ENCODE measurements at regions not wholly inside any gene's neighbourhood (a gene's known extent, or its start where the extent isn't known, plus 50 kb on each side); places are given as distances from the start of the nearest gene placed in this dataset.

GRCh38 chr3:90241481-90241880 is 1134.1 kb downstream of the EPHA3 start:
- Mint-ChIP-seq H3K27ac (no peak overlapping the region), H3K36me3 (peaks cover 3% of the 10 kb centered on the region), H3K4me1 (no peaks in the 10 kb centered on the region), H3K4me3 (no peak overlapping the region), H3K9me3 (peaks cover 2 to 9% (median 4%) of the 10 kb centered on the region in 3 donors), H3K27me3 (no peaks in the 10 kb centered on the region)

DNA sequence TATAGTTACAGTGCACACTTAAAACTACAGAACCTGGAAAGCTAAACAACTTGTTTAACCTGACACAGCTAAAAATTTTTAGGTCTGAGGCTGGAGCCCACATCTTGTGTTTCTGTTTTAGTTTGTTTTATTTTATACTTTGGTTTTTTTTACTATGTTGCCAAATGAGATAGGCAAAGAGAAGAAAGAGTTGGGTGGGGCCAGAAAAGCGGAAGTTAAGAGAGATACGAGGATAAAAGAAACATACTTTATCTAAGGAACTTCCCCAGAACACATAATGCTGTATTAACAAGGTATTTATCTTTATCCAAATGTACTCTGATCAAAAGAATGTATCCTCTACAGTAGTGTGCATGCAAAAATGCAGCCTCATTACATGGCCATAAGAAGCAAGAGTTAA is 1145.7 kb downstream of the EPHA3 start:
- H3K4me1 Mint-ChIP-seq, result no peaks in the 10 kb centered on the region
- H3K4me3 Mint-ChIP-seq, result no peak overlapping the region
- no peaks in the 10 kb centered on the region for H3K36me3 Mint-ChIP-seq
- H3K27me3 Mint-ChIP-seq, result no peaks in the 10 kb centered on the region
- peaks cover 0 to 3% (median 3%) of the 10 kb centered on the region in 3 donors for H3K9me3 Mint-ChIP-seq
- no peak overlapping the region for H3K27ac Mint-ChIP-seq

DNA sequence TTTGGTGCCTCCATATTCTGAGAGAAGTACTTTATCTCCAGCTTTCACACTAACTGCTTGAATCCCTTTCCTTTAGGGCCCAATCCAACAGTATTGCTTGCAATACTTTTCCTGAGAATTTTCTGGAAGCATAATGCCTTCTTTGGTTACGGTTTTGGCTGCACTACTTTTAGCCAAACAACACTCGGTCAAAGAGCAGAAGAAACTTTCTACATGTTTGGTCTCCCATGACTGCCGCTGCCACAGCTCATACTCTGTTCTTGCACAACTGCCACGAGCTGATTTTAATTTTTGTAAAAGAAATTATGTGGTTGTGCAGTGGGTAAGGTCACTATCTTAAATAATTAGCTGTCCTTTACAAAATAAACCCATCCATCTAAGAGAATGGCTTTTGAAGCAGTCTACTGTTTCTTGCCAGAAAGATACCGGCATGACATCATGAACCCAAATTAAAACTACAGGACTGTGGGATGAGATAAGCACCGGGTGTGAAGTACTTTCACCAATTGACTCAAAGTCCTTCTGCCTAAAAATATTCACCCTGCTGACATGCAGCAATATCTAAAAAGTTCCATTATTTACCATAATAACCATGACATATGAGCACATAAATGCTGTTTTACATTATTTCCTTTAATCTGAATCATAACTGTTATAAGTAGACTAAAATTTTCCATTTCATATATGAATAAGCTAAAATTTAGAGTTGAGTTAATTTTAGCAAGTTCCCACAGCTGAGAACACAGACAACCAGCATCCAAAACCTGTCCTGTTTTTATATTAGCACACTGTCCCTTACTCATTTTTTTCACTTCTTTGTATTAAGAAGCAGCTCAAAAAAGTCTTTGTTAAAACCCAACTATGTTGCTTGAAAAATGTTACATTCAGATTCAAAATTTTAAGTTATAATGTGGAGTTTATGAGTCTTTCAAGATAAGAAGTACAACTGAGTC is 1154.3 kb downstream of the EPHA3 start:
- H3K4me3 Mint-ChIP-seq, result no peak overlapping the region
- H3K9me3 Mint-ChIP-seq, result peaks cover 11 to 16% (median 14%) of the 10 kb centered on the region in 3 donors
- no peaks in the 10 kb centered on the region for H3K27me3 Mint-ChIP-seq
- H3K27ac Mint-ChIP-seq, result no peak overlapping the region
- no peaks in the 10 kb centered on the region for H3K4me1 Mint-ChIP-seq
- H3K36me3 Mint-ChIP-seq, result no peaks in the 10 kb centered on the region

Data from IgD-negative memory B cell (primary cell).